HepG2 (cell line): ENCODE measurements at regions not wholly inside any gene's neighbourhood (a gene's known extent, or its start where the extent isn't known, plus 50 kb on each side); places are given as distances from the start of the nearest gene placed in this dataset.
A peak's percentile ranks its signal among the peaks of the same experiment; 100 is the strongest.

Experiments used
- ATAC-seq: fragments of 200-7000 bp; cut with Tn5 transposase; 3 replicates; pipeline ENCODE4 v1.9.1; 2020; ENCODE audit warnings: mild to moderate bottlenecking, moderate library complexity
- BruUV-seq: library from RNA; stranded (reverse); fragments of 400-500 nt; replicated peaks from 2 replicates; lab custom pipeline; 2021; lab: Mats Ljungman, UMichigan
- CTCF ChIA-PET: fragments of 300-600 bp; formaldehyde crosslinking; extraction: SDS; loops from one replicate; lab custom pipeline; 2021; ENCODE audit warnings: low total read pairs, inconsistent platforms, low intra/inter-chr PET ratio; lab: Yijun Ruan, JAX
- POLR2A ChIA-PET: fragments of 350-600 bp; sonication (Branson Sonifier 250); formaldehyde crosslinking; loops from one replicate; lab custom pipeline; 2020; ENCODE audit warnings: antibody characterized with exemption, inconsistent platforms; lab: Yijun Ruan, JAX
- DNase-seq: peaks from one replicate; pipeline ENCODE4 v3.0.0-alpha.2; 2015; ENCODE audit warnings: low spot score
- FAIRE-seq: peaks from 3 replicates; lab custom pipeline; 2011; peaks lifted over from hg19 to GRCh38; lab: Jason Lieb, UNC
- H2AFZ ChIP-seq: one replicate; pipeline ENCODE4 v1.6.1; 2011; ENCODE audit warnings: low read length, inconsistent platforms
- H3K27ac ChIP-seq: fragments of 300-600 bp; 3 replicates; pipeline ENCODE4 v1.8.0; 2011; ENCODE audit warnings: mixed run types, mild to moderate bottlenecking, mixed read lengths, low read length, inconsistent platforms; ENCODE audit not compliant: insufficient read depth; ENCODE audit errors: extremely low read length
- H3K27me3 ChIP-seq, 2 experiments: fragments of 200-600 bp in 1 of 2; 2 replicates in 1 of 2; 3 replicates in 1 of 2; pipeline versions ENCODE4 v1.6.0 to v1.8.0; 2011; ENCODE audit warnings: low read length in 2 of 2, mild to moderate bottlenecking in 2 of 2, moderate library complexity in 2 of 2, inconsistent platforms in 1 of 2; ENCODE audit not compliant: insufficient read depth in 2 of 2, control insufficient read depth in 1 of 2
- H3K36me3 ChIP-seq, 2 experiments: fragments of 200-600 bp in 1 of 2; replicated peaks in 1 of 2; 2 replicates in 1 of 2; 3 replicates in 1 of 2; pipeline versions ENCODE4 v1.5.1 to v1.8.0; 2011; ENCODE audit warnings: low read length in 2 of 2, inconsistent platforms in 1 of 2; ENCODE audit not compliant: insufficient read depth in 2 of 2, control insufficient read depth in 1 of 2
- H3K4me1 ChIP-seq: 2 replicates; pipeline ENCODE4 v1.5.1; 2012; ENCODE audit warnings: low read length, inconsistent platforms; ENCODE audit not compliant: insufficient read depth
- H3K4me2 ChIP-seq: 2 replicates; pipeline ENCODE4 v1.6.0; 2011; ENCODE audit warnings: low read depth, low read length, inconsistent platforms
- H3K4me3 ChIP-seq, 3 experiments: fragments of 200-600 bp in 1 of 3; sonication (generic), shearing (Covaris generic) in 1 of 3; replicated peaks in 1 of 3; 2 replicates each; pipeline ENCODE4 v1.5.1; 2011 to 2016; ENCODE audit warnings: low read length in 3 of 3, inconsistent platforms in 2 of 3, low read depth in 2 of 3, mild to moderate bottlenecking in 2 of 3, control low read depth in 1 of 3, mixed read lengths in 1 of 3; ENCODE audit not compliant: insufficient read depth in 1 of 3
- H3K79me2 ChIP-seq: one replicate; pipeline ENCODE4 v1.6.1; 2011; ENCODE audit warnings: low read length, inconsistent platforms; ENCODE audit not compliant: insufficient read depth
- H3K9ac ChIP-seq: 2 replicates; pipeline ENCODE4 v1.6.0; 2011; ENCODE audit warnings: mild to moderate bottlenecking, low read depth, low read length, inconsistent platforms; ENCODE audit not compliant: insufficient read depth
- H3K9me3 ChIP-seq: 2 replicates; pipeline ENCODE4 v1.5.1; 2012; ENCODE audit warnings: mild to moderate bottlenecking, low read length
- H4K20me1 ChIP-seq: 2 replicates; pipeline ENCODE4 v1.6.0; 2011; ENCODE audit warnings: inconsistent platforms, mild to moderate bottlenecking, low read length, moderate library complexity; ENCODE audit not compliant: insufficient read depth
- CEBPG ChIP-seq: IDR thresholded peaks from 2 replicates; pipeline ENCODE4 v1.6.1; 2016
- HMG20A ChIP-seq: IDR thresholded peaks from 2 replicates; pipeline ENCODE4 v1.6.1; 2016; ENCODE audit warnings: borderline replicate concordance
- HMG20B ChIP-seq: conservative IDR thresholded peaks from 2 replicates; pipeline ENCODE4 v1.6.1; 2016; ENCODE audit warnings: missing genetic modification reagents, missing compliant biosample characterization
- HNRNPK ChIP-seq: fragments of 200-400 bp; formaldehyde crosslinking; IDR thresholded peaks from 2 replicates; pipeline ENCODE4 v1.6.1; 2018; ENCODE audit warnings: low read length, low read depth, moderate library complexity, mild to moderate bottlenecking; ENCODE audit not compliant: poor library complexity, severe bottlenecking
- IRF2 ChIP-seq: IDR thresholded peaks from 2 replicates; pipeline ENCODE4 v1.6.1; 2018; ENCODE audit warnings: missing genetic modification reagents, missing compliant biosample characterization
- NKX3-1 ChIP-seq: sonication (generic); formaldehyde crosslinking; IDR thresholded peaks from 2 replicates; pipeline ENCODE4 v1.5.0; 2020; ENCODE audit warnings: missing genetic modification reagents
- NR2F6 ChIP-seq, 2 experiments: IDR thresholded peaks; 2 replicates each; pipeline ENCODE4 v1.6.1; 2016; ENCODE audit warnings: antibody characterized with exemption in 1 of 2, mild to moderate bottlenecking in 1 of 2
- PHF5A ChIP-seq: IDR thresholded peaks from one replicate; pipeline ENCODE4 v1.6.1; 2018; ENCODE audit warnings: low read depth, missing genetic modification reagents; ENCODE audit not compliant: unreplicated experiment
- PITX1 ChIP-seq: sonication (generic); formaldehyde crosslinking; IDR thresholded peaks from 2 replicates; pipeline ENCODE4 v1.5.1; 2020; ENCODE audit warnings: mild to moderate bottlenecking, missing genetic modification reagents
- TBX3 ChIP-seq: fragments of 450-650 bp; IDR thresholded peaks from 2 replicates; pipeline ENCODE4 v1.6.1; 2017; ENCODE audit warnings: antibody characterized with exemption, mild to moderate bottlenecking, inconsistent platforms, borderline replicate concordance
- TEAD3 ChIP-seq: optimal IDR thresholded peaks from 2 replicates; pipeline ENCODE3; 2016; ENCODE audit warnings: borderline replicate concordance
- ZFP37 ChIP-seq: sonication (generic); formaldehyde crosslinking; IDR thresholded peaks from 2 replicates; pipeline ENCODE4 v1.4.0; 2020; ENCODE audit warnings: missing genetic modification reagents, borderline replicate concordance
- ZNF264 ChIP-seq: sonication (generic); formaldehyde crosslinking; IDR thresholded peaks from 2 replicates; pipeline ENCODE4 v1.4.0; 2020; ENCODE audit warnings: missing genetic modification reagents
- ZNF331 ChIP-seq: sonication (generic); formaldehyde crosslinking; IDR thresholded peaks from 2 replicates; pipeline ENCODE4 v1.4.0; 2020; ENCODE audit warnings: missing genetic modification reagents
- ZNF546 ChIP-seq: sonication (generic); formaldehyde crosslinking; conservative IDR thresholded peaks from 2 replicates; pipeline ENCODE4 v1.8.1; 2023; ENCODE audit warnings: mild to moderate bottlenecking, missing genetic modification reagents
- ZNF557 ChIP-seq: sonication (generic); formaldehyde crosslinking; IDR thresholded peaks from 2 replicates; pipeline ENCODE4 v1.4.0; 2020; ENCODE audit warnings: missing genetic modification reagents
- ZSCAN9 ChIP-seq: IDR thresholded peaks from 2 replicates; pipeline ENCODE4 v1.6.1; 2016; ENCODE audit warnings: borderline replicate concordance
- WGBS: methylation state at CpG from one replicate; pipeline ENCODE4 v1.1.6; 2017; ENCODE audit warnings: low lambda C conversion rate; 5-methylcytosine and 5-hydroxymethylcytosine counted together
- in situ Hi-C: cut with HindIII; loops from 2 replicates; pipeline ENCODE4 v1.10.0; 2017; ENCODE audit warnings: low pct_unique_long_range_greater_than_20kb; ENCODE audit not compliant: extremely low pct_ligation_motif_present
- intact Hi-C: fragments of 100-400 bp; cut with micrococcal nuclease; formaldehyde crosslinking; loops from one replicate; pipeline ENCODE4 v1.10.0; 2022; ENCODE audit not compliant: unreplicated experiment
- TF ChIP-seq, protein P1 (sequence below): sonication (generic); formaldehyde crosslinking; conservative IDR thresholded peaks from 2 replicates; pipeline ENCODE4 v1.4.0; 2020; ENCODE audit warnings: missing genetic modification reagents
- TF ChIP-seq, protein P2 (sequence below): sonication (generic); formaldehyde crosslinking; IDR thresholded peaks from 2 replicates; pipeline ENCODE4 v1.4.0; 2020; ENCODE audit warnings: missing genetic modification reagents
- TF ChIP-seq, protein P3 (sequence below): sonication (generic); formaldehyde crosslinking; IDR thresholded peaks from 2 replicates; pipeline ENCODE4 v1.4.0; 2020; ENCODE audit warnings: missing genetic modification reagents

DNA sequence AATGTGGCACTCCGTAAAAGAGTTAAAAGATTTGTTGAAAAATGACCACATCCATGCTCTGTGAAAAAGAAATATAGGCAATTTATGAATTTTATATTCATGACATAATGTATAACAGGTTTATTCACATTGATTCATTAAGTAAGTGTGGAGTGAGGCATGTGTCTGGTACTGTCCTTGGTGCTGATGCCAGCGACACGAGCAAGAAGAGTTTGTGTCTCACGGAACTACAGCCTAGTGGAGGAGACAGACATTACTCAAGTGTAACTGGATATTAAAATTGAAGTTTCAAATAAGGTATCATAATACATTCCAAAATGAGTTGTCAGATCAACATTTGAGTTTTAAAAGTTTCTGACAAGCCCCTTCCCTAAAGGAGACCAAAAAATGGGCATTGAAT lies 122.7 kb upstream of the PRNP start:
- H3K4me3 ChIP-seq = no peak overlapping the region
- no peak overlapping the region for H3K9ac ChIP-seq
- in situ Hi-C loops (no loop called here), intact Hi-C loops (no loop called here)
- ChIA-PET CTCF (no interaction called here), POLR2A (no interaction called here)
- no peaks in the 10 kb centered on the region for H3K9me3 ChIP-seq
- FAIRE-seq (peak; percentile 63), DNase-seq (peak; percentile 44), ATAC-seq (peak; percentile 72)
- WGBS = 6% methylated on average over 4 of the region's 4 CpGs
- no peaks in the 10 kb centered on the region for H3K36me3 ChIP-seq
- no peak overlapping the region for H2AFZ ChIP-seq
- no peaks in the 10 kb centered on the region for H4K20me1 ChIP-seq
- H3K4me1 ChIP-seq = no peaks in the 10 kb centered on the region
- H3K27me3 ChIP-seq = no peaks in the 10 kb centered on the region
- H3K79me2 ChIP-seq = no peaks in the 10 kb centered on the region
- H3K27ac ChIP-seq = no peak overlapping the region
- no TSS peak for BruUV-seq
- no peak overlapping the region for H3K4me2 ChIP-seq
- TF ChIP-seq TEAD3 (CRISPR knock-in tag) (no peak), NR2F6 (IDR thresholded peaks at IDR 0.05) (no peak), NR2F6 (CRISPR knock-in tag; IDR thresholded peaks at IDR 0.05) (0 out of 2 replicates have a peak, but pooled peaks have one; percentile 26), ZNF264 (CRISPR knock-in tag) (peak; percentile 56; the same call in 1 of the 2 replicates), ZNF546 (CRISPR knock-in tag) (no peak), PITX1 (no peak), ZNF331 (CRISPR knock-in tag) (peak; percentile 65; the same call in 1 of the 2 replicates), HNRNPK (no peak), ZFP37 (CRISPR knock-in tag) (peak; percentile 65; the same call in 1 of the 2 replicates), NKX3-1 (CRISPR knock-in tag) (0 out of 2 replicates have a peak, but pooled peaks have one; percentile 58), IRF2 (CRISPR knock-in tag) (no peak), PHF5A (CRISPR knock-in tag) (no peak), TBX3 (no peak), CEBPG (CRISPR knock-in tag) (0 out of 2 replicates have a peak, but pooled peaks have one; percentile 6), HMG20B (CRISPR knock-in tag) (peak; percentile 46; the same call in 1 of the 2 replicates), HMG20A (CRISPR knock-in tag) (no peak), ZNF557 (CRISPR knock-in tag) (0 out of 2 replicates have a peak, but pooled peaks have one; percentile 45), ZSCAN9 (CRISPR knock-in tag) (peak; percentile 71; the same call in 1 of the 2 replicates)
- TF ChIP-seq, protein P1, sequence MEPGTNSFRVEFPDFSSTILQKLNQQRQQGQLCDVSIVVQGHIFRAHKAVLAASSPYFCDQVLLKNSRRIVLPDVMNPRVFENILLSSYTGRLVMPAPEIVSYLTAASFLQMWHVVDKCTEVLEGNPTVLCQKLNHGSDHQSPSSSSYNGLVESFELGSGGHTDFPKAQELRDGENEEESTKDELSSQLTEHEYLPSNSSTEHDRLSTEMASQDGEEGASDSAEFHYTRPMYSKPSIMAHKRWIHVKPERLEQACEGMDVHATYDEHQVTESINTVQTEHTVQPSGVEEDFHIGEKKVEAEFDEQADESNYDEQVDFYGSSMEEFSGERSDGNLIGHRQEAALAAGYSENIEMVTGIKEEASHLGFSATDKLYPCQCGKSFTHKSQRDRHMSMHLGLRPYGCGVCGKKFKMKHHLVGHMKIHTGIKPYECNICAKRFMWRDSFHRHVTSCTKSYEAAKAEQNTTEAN (CRISPR knock-in tag) = peak; percentile 73; the same call in 1 of the 2 replicates
- TF ChIP-seq, protein P2, sequence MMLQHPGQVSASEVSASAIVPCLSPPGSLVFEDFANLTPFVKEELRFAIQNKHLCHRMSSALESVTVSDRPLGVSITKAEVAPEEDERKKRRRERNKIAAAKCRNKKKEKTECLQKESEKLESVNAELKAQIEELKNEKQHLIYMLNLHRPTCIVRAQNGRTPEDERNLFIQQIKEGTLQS (CRISPR knock-in tag) = no peak
- TF ChIP-seq, protein P3, sequence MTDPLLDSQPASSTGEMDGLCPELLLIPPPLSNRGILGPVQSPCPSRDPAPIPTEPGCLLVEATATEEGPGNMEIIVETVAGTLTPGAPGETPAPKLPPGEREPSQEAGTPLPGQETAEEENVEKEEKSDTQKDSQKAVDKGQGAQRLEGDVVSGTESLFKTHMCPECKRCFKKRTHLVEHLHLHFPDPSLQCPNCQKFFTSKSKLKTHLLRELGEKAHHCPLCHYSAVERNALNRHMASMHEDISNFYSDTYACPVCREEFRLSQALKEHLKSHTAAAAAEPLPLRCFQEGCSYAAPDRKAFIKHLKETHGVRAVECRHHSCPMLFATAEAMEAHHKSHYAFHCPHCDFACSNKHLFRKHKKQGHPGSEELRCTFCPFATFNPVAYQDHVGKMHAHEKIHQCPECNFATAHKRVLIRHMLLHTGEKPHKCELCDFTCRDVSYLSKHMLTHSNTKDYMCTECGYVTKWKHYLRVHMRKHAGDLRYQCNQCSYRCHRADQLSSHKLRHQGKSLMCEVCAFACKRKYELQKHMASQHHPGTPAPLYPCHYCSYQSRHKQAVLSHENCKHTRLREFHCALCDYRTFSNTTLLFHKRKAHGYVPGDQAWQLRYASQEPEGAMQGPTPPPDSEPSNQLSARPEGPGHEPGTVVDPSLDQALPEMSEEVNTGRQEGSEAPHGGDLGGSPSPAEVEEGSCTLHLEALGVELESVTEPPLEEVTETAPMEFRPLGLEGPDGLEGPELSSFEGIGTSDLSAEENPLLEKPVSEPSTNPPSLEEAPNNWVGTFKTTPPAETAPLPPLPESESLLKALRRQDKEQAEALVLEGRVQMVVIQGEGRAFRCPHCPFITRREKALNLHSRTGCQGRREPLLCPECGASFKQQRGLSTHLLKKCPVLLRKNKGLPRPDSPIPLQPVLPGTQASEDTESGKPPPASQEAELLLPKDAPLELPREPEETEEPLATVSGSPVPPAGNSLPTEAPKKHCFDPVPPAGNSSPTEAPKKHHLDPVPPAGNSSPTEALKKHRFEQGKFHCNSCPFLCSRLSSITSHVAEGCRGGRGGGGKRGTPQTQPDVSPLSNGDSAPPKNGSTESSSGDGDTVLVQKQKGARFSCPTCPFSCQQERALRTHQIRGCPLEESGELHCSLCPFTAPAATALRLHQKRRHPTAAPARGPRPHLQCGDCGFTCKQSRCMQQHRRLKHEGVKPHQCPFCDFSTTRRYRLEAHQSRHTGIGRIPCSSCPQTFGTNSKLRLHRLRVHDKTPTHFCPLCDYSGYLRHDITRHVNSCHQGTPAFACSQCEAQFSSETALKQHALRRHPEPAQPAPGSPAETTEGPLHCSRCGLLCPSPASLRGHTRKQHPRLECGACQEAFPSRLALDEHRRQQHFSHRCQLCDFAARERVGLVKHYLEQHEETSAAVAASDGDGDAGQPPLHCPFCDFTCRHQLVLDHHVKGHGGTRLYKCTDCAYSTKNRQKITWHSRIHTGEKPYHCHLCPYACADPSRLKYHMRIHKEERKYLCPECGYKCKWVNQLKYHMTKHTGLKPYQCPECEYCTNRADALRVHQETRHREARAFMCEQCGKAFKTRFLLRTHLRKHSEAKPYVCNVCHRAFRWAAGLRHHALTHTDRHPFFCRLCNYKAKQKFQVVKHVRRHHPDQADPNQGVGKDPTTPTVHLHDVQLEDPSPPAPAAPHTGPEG (CRISPR knock-in tag) = 0 out of 2 replicates have a peak, but pooled peaks have one; percentile 52
